HG03139 (cell line): ENCODE measurements at regions not wholly inside any gene's neighbourhood (a gene's known extent, or its start where the extent isn't known, plus 50 kb on each side); places are given as distances from the start of the nearest gene placed in this dataset.

ENCODE experiments used
- ATAC-seq: cut with Tn5 transposase; IDR thresholded peaks from one replicate; pipeline ENCODE4 v1.9.1; 2021; ENCODE audit not compliant: unreplicated experiment

DNA sequence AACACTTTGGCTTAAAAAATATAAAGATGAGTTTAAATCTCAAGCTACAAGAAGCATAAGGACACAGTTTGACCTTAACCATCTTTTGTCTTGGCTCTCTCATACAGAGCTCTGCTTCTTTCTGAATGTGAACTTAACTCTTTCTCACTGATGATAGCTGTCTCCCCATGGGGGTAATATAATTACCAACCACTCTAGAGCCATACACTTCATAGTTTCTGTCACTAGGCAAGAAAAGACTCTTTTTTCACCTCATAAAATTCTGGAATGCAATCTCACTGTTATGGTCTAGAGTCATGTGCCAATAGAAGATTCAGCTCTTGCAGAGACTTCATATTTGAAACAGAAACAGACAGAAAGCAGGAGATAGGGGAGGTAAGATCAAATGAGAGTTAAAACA lies 481.7 kb upstream of the AGA start:
- ATAC-seq = no peak

GRCh38 chr4:177937041-177937440 lies 494.8 kb upstream of the AGA start:
- no peak for ATAC-seq

- no peak for ATAC-seq
These were observed 496.0 kb upstream of the AGA start for GRCh38 chr4:177938226-177938625.

GRCh38 chr4:177945268-177945667 lies 503.0 kb upstream of the AGA start:
- no peak for ATAC-seq

DNA sequence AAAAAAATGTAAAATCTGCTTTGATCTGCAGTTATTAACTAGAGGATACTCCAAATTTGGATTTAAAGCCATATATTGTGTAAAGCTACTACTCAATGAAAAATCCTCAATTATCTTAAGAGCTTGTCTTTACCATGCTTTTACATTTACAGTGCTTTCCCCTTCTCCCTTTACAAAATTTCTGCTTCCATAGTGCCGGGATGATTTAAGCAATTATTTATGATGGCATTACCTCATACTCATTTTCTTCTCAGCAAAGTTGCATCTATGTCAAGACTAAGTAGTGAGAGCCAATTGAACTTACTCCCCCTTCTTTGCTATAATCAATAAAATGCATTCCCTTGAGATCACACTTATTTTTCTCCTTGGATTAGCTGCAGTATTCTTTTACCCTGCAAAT lies 505.4 kb upstream of the AGA start:
- ATAC-seq = no peak

- no peak for ATAC-seq
These were observed 506.6 kb upstream of the AGA start for GRCh38 chr4:177948853-177949252.

DNA sequence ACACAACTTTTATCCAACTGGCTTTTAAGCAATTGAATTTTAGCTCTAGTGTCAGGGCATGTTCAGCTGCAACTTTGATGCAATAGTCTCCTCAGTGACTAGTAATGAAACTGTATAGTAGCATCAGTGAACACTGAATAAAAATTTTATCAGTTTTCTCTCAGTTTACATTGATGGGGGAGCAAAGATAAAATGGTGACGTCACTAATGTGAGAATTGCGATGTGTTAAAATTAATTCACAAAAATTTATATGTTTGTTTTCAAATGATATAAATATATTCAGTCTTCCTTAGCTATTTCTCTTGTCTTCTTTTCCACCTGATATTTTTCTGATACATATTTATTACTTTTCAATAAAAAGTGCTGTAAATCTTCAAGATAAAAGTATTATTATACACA lies 508.8 kb upstream of the AGA start:
- no peak for ATAC-seq

DNA sequence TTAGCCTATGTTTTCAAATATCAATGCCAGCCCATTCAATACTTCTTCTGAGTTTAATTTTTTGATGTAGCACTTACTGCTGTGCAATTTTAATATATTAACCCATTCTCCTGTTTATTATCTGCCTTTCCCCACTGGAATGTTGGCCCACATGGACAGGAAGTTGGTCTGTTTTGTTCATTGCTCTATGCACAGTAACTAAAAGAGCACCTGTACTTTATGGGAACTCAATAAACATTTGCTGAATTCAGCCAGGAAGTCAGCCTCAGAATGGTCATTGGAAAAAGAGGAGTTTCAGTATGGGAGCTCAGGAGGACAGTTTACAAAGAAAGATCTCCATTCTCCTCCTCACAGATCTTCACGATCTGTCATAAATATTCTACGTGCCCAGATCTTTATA lies 510.5 kb upstream of the AGA start:
- no peak for ATAC-seq

GRCh38 chr4:177957596-177958360 lies 515.5 kb upstream of the AGA start:
- no peak for ATAC-seq

DNA sequence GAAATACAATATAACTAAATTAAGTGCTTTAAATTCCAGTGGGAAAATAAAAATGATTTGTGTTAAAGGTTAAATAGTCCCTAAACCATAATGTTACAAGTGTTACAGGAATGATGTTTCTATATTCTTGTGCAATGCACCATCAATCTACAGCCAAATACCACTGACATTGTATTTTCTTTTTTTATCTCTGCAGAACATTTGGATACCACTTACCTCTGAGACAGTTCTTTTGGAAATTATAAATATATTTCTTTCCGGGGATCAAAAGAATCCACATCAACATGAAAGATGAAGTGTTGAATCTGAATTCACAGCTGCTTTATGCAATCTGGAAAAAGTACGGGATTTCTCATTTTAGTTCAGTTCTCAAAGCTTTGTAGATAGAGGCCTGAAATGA lies 518.3 kb upstream of the AGA start:
- no peak for ATAC-seq

- ATAC-seq = no peak
These were observed 519.6 kb upstream of the AGA start for GRCh38 chr4:177961761-177962380.

- no peak for ATAC-seq
These were observed 521.8 kb upstream of the AGA start for GRCh38 chr4:177964061-177964460.

GRCh38 chr4:177964693-177965168 lies 522.5 kb upstream of the AGA start:
- no peak for ATAC-seq

- no peak for ATAC-seq
These were observed 525.1 kb upstream of the AGA start for GRCh38 chr4:177967328-177967727.

- no peak for ATAC-seq
These were observed 526.7 kb upstream of the AGA start for GRCh38 chr4:177968817-177969442.

DNA sequence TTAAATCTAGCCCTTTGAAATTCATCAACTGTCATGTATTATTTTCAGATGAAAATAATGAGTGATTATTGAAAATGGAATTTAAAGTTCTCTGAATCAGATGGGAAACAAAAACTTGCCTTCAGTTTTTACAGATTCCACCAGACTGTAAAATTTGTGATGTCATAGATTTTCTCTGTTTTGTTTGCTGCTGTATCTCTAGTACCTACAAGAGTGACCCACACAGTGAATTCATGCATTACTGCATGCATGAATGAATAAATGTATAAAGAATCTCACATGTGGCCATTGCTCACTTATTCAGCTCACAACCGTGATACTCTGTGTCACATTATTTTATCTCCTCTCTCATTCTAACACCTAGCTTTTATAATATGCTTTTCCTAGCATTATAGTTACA lies 532.2 kb upstream of the AGA start:
- ATAC-seq = no peak

DNA sequence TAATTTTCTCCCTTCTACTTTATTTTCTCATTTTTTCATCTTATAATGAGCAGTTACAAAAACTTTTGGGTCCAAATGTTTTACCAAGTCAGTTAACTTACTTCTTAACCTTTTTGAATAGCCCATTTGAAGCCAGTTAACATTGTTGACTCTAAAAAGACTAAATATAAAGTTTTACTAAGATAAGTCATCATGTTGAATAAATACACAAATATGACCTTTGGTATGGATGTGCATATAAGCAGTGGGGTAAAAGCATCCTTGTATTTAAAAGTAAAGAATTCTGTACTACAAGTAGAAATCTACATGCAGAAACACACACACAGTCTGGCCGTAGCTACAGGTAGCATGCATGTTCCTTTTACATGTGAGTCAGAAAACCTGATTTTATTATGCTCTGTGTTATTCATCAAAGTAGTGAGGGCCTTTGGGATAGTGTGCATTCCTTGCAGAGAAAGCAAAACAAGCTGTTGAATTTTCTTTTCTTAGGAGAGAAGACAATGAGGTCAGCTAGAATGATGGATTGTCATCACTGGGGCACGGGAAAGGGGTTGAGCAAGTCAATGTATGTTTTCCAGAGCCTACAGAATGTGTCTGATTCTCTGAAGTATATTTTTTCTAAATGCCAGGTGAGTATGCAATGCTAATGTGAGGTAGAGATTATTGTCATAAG lies 533.2 kb upstream of the AGA start:
- no peak for ATAC-seq

DNA sequence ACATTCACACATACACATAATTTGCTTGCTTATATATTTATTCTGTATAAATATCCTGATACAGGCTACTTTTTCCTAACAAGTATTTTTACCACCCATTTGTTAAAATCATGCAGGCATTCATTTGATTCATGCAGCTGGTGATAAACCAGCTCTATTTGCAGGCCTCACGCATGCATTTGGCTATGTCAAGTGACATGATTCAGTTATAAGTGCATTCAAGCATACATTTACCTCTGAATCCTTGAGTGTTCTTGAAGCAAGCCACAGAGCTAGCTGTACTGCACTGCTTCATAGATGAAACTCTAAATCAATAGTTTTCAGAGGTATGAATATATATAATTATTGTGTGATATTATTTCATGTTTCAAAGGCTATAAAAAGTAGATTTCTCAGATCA lies 544.0 kb upstream of the AGA start:
- ATAC-seq = no peak

- ATAC-seq = no peak
These were observed 545.7 kb upstream of the AGA start for GRCh38 chr4:177987896-177988295.

GRCh38 chr4:177989503-177990201 lies 547.4 kb upstream of the AGA start:
- no peak for ATAC-seq

- no peak for ATAC-seq
These were observed 560.9 kb upstream of the AGA start for GRCh38 chr4:178003098-178003657.
